H54 (cell line): ENCODE measurements at regions not wholly inside any gene's neighbourhood (a gene's known extent, or its start where the extent isn't known, plus 50 kb on each side); places are given as distances from the start of the nearest gene placed in this dataset.

Experiments
- DNase-seq: peaks from one replicate; pipeline ENCODE4 v3.0.0; 2011; ENCODE audit warnings: low spot score, mixed read lengths; ENCODE audit not compliant: insufficient read length
- FAIRE-seq: peaks from 3 replicates; lab custom pipeline; 2011; peaks lifted over from hg19 to GRCh38; lab: Jason Lieb, UNC
- POLR2A ChIP-seq: IDR thresholded peaks from 2 replicates; pipeline ENCODE4 v1.6.1; 2011; ENCODE audit warnings: low read depth, mild to moderate bottlenecking, low read length

DNA sequence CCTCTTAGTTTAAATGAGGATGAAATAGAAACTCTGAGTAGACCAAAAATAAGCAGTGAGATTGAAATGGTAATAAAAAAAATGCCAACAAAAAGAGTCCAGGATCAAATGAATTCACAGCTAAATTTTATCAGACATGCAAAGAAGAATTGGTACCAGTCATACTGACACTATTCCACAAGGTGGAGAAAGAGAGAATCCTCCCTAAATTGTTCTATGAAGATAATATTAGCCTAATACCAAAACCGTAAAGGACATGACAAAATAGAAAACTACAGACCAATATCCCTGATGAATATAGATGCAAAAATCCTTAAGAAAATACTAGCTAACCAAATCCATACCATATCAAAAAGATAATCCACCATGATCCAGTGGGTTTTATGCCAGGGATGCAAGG lies 169.8 kb upstream of the CHORDC1 start:
- DNase-seq (no peak), FAIRE-seq (no peak)
- TF ChIP-seq POLR2A, result no peak

GRCh38 chr11:90391756-90392155 lies 168.9 kb upstream of the CHORDC1 start:
- no peak for FAIRE-seq
- no peak for DNase-seq

GRCh38 chr11:90380206-90380605 lies 157.4 kb upstream of the CHORDC1 start:
- no peak for TF ChIP-seq POLR2A
- FAIRE-seq, result no peak
- no peak for DNase-seq

More at GRCh38 chr11:90391756-90392155, 168.9 kb upstream of the CHORDC1 start:
- no peak for TF ChIP-seq POLR2A

- DNase-seq, result no peak
- FAIRE-seq, result no peak
- no peak for TF ChIP-seq POLR2A
These were observed 151.1 kb upstream of the CHORDC1 start for GRCh38 chr11:90373971-90374370.

DNA sequence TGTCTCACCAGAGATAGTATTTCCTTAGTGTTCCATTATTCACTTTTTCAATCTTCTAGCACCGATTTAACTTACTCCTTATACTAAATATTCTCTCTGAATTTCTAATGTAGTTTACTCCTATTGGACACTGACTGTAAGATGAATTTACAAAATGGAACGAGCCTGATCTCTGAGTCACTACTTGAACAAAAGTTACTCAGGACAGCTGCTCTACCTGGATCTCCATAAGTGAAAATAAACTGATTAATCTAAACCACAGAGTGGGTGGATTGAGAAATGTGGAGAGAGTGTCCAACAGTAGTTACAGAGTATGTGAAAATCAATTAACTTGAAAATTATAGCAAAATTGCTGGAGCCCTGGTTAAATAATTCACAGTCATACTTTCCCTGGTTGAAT lies 141.7 kb upstream of the CHORDC1 start:
- FAIRE-seq, result no peak
- no peak for DNase-seq

GRCh38 chr11:90363739-90364138 lies 140.9 kb upstream of the CHORDC1 start:
- FAIRE-seq (no peak), DNase-seq (no peak)
- TF ChIP-seq POLR2A, result no peak

More for the DNA sequence above, 141.7 kb upstream of the CHORDC1 start:
- no peak for TF ChIP-seq POLR2A

DNA sequence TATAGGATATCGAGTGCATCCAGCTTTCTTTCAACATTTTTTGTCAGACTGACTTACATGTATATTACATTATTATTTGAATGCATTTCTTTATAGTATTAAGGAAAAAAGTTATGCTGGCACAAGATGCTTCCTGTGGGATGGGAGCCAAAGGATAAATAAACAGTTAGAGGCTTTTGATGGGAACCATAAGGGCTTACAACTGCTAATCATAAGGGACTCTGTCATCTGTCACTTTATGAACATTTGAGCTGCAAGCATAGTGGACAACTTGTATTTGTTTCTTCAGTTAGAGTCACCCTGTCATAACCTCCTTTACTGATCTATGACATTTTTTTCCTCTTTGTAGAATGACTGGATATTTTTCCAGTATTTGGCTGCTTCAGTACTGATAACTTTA lies 132.4 kb upstream of the CHORDC1 start:
- TF ChIP-seq POLR2A, result no peak
- no peak for DNase-seq
- no peak for FAIRE-seq

- no peak for TF ChIP-seq POLR2A
- DNase-seq, result no peak
- FAIRE-seq, result no peak
These were observed 126.9 kb upstream of the CHORDC1 start for GRCh38 chr11:90349731-90350130.

- FAIRE-seq (no peak), DNase-seq (no peak)
- TF ChIP-seq POLR2A, result no peak
These were observed 121.7 kb upstream of the CHORDC1 start for GRCh38 chr11:90344546-90344945.

DNA sequence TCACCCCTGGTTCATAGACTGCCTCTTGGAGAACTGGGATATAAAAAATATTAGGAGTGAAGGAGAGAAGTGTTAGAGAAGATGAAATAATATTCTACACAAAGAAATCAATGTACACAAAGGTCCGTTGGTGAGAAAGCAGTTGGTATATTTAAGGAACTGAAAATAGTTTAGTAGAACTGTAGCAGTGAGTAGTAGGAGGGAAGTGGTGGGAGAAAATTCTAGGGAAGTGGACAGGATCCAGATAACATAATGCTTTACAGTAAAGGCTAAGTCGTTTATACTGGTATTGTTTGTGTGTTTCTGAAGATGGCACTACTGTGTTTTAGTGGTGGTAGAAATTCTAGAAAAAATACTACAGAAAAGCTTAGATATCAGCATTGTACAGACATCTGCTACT lies 120.8 kb upstream of the CHORDC1 start:
- no peak for DNase-seq
- TF ChIP-seq POLR2A, result no peak
- FAIRE-seq, result no peak

DNA sequence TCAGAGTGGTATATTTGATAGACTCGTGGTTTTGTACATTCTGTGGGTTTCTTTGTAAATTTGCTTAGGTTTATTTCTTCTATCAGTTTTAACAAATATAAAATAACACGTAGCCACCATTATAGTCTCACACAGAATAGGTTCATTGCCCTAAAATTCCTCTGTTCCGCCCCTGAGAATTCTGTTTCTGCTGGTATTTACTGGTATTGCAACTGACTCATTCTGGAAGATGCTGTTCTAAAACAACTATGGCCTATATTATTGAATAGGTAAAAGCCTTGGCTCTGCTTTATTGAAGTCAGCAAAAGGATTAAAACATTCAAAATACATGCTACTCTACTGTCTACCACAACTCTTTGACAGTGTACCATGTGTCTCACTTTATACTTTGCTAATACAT lies 119.1 kb upstream of the CHORDC1 start:
- TF ChIP-seq POLR2A, result no peak
- FAIRE-seq (no peak), DNase-seq (no peak)

DNA sequence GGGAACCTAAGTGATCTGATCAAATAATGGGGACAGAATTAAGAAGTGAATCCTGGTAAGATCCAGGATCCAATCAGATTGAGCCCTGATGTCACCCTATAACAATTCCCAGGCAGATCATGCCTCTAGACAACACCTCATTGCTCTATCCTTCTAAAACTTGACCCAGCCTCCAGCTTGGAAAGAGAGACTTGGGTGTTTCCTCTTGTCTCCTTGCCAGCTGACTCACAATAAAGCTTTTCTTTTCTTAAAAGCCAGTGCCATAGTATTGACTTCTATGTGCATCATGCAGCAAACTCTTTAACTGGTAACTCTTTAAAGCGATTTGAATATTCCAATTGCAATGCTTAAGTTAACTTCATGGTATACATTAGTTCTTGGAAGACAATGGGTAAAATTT lies 109.6 kb upstream of the CHORDC1 start:
- no peak for DNase-seq
- no peak for FAIRE-seq
- no peak for TF ChIP-seq POLR2A

- DNase-seq (no peak), FAIRE-seq (no peak)
- TF ChIP-seq POLR2A, result no peak
These were observed 107.8 kb upstream of the CHORDC1 start for GRCh38 chr11:90330632-90331031.

- FAIRE-seq, result no peak
- no peak for DNase-seq
- TF ChIP-seq POLR2A, result no peak
These were observed 106.2 kb upstream of the CHORDC1 start for GRCh38 chr11:90329043-90329442.

DNA sequence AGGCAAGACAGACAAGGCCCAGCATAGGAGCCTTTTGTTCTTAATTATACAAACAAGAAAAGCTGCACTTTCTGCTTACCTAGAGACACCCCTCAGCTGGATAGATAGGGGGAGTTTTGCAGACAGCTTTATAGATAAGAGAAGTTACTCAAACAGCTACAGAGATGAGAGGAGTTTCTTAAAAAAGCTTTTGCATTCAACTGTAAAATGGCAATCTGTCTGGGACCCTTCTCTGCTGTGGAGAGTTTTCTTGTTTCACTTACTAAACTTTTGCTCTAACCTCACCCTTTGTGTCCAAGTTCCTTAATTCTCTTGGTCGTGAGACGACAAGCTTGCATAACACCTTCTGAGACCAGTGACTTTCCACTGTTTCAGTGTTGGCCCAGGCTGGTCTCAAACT lies 103.8 kb upstream of the CHORDC1 start:
- no peak for DNase-seq

GRCh38 chr11:90323289-90323688 lies 100.4 kb upstream of the CHORDC1 start:
- FAIRE-seq, result no peak
- no peak for TF ChIP-seq POLR2A
- DNase-seq, result no peak

More for the DNA sequence above, 103.8 kb upstream of the CHORDC1 start:
- TF ChIP-seq POLR2A, result no peak
- no peak for FAIRE-seq
